HG02852 (cell line): ENCODE measurements at regions not wholly inside any gene's neighbourhood (a gene's known extent, or its start where the extent isn't known, plus 50 kb on each side); places are given as distances from the start of the nearest gene placed in this dataset.

Experiments used
- ATAC-seq: cut with Tn5 transposase; IDR thresholded peaks from one replicate; pipeline ENCODE4 v1.9.1; 2021; ENCODE audit warnings: mild to moderate bottlenecking, moderate library complexity; ENCODE audit not compliant: unreplicated experiment

- ATAC-seq = no peak
Measured at GRCh38 chr11:39145346-39145745, 2314.1 kb downstream of the LRRC4C start.

- ATAC-seq = no peak
Measured at GRCh38 chr11:39144351-39145130, 2314.9 kb downstream of the LRRC4C start.

DNA sequence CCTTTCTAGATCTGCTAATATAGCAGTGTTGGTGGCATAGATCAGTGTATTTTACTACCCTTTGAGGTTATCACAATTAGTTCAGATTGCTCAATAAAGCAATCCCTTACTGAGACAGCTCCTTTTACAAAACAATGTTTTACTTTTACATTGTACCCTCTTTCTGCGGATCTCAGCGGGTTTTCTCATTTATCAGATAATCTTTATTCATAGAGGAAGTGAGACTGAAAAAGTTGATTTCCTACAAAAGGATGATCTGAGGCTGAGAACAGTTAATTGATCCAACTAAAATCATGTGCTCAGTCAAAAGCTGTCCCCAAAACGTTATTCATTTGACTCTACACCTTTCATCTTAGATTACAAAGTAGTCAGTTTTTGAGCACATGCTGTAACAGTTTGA lies 2319.9 kb downstream of the LRRC4C start:
- no peak for ATAC-seq

DNA sequence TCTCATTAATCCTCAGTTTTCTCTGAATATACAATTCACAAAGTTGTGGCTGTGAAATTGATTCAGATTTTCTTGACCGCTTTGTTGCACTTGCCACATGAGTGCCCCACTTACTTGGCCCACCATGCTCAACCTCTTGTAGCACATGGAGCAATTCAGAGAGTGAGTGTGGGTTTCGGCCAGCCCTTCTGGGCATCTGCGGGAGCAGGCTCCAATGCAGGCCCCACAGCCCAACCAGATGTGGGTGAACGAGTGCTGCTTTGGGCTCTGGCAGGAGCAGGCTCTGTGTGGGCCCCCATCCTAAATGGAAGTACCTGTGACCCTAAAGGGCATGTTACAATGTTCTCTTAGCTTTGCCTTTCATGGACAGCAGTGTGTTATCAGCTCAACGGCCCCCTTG lies 2338.6 kb downstream of the LRRC4C start:
- ATAC-seq = no peak

- ATAC-seq = no peak
Measured at GRCh38 chr11:39113606-39114005, 2345.8 kb downstream of the LRRC4C start.

- ATAC-seq = no peak
Measured at GRCh38 chr11:39102236-39102635, 2357.2 kb downstream of the LRRC4C start.

GRCh38 chr11:39078465-39078864 lies 2381.0 kb downstream of the LRRC4C start:
- ATAC-seq = no peak

GRCh38 chr11:39037611-39038010 lies 2421.8 kb downstream of the LRRC4C start:
- ATAC-seq = no peak

- ATAC-seq = no peak
Measured at GRCh38 chr11:39036021-39036420, 2423.4 kb downstream of the LRRC4C start.

DNA sequence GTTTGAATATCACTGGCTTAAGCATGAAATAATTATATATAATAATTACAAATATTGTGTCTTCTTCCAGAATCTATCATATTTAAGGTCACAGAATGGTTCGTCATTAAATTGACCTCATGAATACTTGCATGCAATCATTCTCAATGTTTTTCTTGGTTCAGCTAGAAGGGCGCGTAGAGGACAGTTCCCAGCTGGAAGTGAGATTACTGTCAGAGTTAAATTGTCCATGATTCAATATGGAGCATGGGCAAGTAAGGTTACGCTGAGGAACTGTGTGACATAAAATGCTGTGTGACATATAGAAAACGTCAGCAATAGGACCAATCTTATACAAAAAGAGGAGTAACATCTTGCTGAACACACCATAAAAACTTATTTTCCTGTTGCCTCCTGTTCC lies 2423.5 kb upstream of the RAG2 start:
- ATAC-seq = no peak

DNA sequence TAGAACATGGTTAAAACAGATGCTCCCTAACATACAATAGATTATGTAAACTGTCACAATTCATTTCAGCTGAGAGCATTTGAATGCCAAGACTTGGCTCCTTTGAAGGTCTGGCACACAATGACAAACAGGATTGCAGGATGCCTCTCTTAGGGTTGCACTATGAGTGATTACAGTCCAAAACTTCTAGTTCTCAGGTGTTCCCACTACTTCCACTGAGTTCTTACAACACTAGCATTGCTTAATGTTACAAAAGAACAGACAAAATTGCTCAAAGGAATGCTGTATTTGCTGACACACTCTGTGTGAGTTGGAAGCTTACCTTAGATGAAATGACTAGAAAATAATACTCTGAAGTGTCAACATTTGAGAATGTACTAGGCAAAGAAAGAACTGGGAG lies 2413.8 kb upstream of the RAG2 start:
- ATAC-seq = no peak

GRCh38 chr11:38990841-38991240 lies 2392.8 kb upstream of the RAG2 start:
- ATAC-seq = no peak

GRCh38 chr11:38990139-38990538 lies 2392.1 kb upstream of the RAG2 start:
- ATAC-seq = no peak

DNA sequence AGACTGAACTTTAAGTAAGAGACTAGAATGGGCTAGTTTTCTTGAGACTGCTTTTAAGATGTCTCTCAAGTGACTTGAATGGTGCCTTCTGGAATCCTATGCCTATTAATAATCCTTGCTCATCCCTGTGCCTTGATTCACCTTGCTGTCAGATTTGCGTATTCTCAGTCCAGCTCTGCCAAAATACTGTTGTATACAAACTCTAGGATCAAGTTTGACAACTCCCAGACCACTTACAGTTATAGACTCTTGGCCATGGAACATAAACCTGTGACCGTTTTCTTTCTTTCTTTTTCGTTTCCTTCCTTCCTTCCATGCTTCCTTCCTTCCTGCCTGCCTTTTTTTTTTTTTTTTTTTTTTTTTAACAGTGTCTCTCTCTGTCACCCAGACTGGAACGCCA lies 2390.9 kb upstream of the RAG2 start:
- ATAC-seq = no peak

GRCh38 chr11:38972220-38972619 lies 2374.2 kb upstream of the RAG2 start:
- ATAC-seq = no peak

DNA sequence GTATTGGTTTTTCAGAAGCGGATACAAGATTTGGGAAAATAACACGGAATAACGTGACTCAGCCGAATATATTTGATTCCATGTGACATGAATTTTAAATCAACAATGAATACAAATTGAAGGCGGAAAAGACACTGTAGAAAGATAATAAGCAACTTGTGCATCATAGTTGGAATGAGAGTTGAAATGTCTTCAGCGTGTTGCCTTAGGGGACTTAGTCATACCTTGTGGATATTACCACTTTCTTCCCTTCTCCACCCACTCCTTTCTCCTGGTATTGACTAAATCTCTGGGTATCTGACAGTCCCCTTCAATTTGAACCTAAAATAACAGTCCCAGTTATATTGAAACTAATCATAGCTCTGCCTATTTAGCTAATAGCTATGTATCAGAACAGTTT lies 2373.1 kb upstream of the RAG2 start:
- ATAC-seq = no peak

GRCh38 chr11:38968951-38969350 lies 2370.9 kb upstream of the RAG2 start:
- ATAC-seq = no peak

- no peak for ATAC-seq
Measured at GRCh38 chr11:38952698-38953097, 2354.7 kb upstream of the RAG2 start.

DNA sequence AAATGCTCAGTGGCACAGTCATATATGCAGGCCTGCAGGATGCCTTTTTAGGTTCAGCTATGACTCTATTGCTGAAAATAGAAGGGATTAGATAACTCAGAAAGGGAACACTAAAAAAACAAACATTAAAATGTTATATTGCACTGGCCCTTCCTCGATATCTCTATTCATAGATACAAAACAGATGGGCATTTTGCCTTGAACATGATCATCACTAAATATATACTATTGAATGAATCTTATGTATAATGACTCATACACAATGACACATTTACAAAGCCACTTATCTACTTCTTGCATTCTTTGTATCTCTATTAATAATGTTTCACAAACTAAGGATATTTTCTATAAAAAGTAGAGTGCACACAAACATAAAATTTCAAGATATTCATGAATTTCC lies 2352.8 kb upstream of the RAG2 start:
- ATAC-seq = no peak

- ATAC-seq = no peak
Measured at GRCh38 chr11:38948392-38948791, 2350.4 kb upstream of the RAG2 start.

DNA sequence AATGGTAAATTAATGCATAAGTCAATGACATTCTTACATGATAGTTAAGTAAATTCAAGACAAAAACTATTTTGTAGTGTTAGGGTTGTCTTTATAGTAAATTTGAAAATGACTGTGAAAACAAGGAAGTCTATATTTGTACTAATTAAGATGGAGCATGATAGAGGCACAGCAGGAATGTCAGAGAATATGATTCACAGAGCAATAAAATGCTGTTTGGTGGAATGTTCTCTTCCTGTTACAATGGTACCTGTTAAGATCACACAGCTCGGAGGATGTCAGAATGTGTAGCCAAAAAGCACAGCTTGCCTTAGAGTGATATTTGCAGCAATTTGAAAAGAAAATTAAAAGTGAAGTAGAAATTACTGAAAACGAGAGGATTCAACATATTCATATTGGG lies 2339.7 kb upstream of the RAG2 start:
- no peak for ATAC-seq

GRCh38 chr11:38935941-38936340 lies 2337.9 kb upstream of the RAG2 start:
- ATAC-seq = no peak

DNA sequence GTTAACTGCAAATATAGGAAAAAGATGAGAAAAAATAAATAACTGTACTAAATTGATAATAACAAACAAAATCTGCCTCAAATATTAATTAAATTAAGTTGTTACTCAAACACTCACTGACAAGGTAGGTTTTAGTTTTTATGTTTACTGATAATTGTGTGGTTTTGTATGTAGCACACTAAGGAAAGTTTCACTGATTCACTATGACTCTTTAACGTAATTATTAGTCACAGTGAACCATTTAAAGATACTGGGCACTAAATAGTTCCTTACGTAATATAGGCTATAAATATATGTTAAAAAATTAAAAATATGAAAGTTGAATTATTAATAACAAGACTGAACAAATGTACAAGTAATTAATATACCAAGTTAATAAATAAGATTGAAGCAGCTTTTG lies 2330.0 kb upstream of the RAG2 start:
- no peak for ATAC-seq
